ENCODE measurements at regions not wholly inside any gene's neighbourhood (a gene's known extent, or its start where the extent isn't known, plus 50 kb on each side); places are given as distances from the start of the nearest gene placed in this dataset.

- no peak for DNase-seq
Observed at GRCh38 chr15:98203872-98204660, 243.6 kb downstream of the ARRDC4 start.

DNA sequence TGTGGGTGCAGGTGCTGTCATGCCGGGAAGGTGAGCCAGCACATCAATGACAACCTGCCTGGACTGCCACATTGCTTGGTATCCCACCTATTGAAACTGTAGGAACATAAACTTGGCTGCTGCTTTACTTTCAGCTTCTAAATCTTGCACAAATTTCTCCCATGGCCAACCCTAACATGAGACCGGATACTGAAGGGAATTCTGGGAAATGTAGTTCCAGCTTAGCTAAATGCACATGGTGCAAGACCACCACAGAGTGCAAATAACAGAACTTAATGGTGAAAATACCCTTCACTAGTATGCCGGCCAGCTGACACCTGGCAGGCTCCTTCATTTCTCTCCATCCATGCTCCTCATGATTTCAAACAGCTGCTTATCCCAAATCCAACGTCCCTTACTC lies 247.4 kb downstream of the ARRDC4 start:
- no peak for DNase-seq

DNA sequence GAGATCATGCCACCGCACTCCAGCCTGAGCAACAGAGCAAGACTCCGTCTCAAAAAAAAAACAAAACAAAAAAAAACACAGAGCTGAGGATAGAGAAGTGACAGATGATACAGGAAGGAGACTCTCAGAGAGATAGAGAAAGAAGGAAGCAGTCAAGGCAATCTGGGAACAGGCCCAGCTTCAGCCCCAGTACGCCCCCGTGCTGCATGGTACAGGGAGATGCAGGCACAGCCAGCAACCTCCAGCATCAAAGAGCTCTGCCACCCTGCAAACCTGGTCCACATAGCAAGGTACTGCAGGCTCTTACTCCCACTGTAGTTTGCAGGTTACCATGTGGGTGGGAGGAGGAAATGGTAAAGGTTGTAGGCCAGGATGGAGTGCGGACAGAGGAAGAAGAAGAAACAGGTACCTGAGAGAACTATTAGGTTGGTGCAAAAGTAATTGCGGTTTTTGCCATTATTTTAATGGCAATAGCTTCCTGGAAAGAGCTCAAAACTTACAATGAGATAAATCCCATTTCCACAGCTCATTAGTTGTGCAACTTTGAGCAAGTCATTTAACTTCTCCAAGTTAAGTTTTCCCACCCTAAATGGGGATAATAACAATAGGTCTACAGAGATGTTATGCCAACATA lies 253.0 kb downstream of the ARRDC4 start:
- DNase-seq = no peak

DNA sequence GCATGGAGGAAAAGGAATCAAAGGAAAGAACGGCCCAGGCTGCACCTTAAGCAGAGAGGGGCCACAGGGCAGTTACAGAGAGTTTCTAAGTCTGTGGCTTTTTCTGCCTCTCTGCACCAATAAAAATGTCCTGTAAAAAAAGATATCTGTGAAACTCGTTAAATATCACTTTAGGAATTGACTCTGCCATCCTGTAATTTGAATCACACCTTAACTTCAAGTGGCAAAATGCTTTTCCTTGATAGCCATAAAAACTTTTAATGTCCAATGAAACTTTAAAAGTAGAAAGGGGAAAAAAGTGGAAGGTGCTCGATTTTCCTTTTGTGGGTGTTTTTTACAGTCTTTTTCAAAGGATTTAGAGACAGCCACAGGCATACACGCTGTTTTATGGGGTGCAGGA lies 255.7 kb downstream of the ARRDC4 start:
- no peak for DNase-seq

DNA sequence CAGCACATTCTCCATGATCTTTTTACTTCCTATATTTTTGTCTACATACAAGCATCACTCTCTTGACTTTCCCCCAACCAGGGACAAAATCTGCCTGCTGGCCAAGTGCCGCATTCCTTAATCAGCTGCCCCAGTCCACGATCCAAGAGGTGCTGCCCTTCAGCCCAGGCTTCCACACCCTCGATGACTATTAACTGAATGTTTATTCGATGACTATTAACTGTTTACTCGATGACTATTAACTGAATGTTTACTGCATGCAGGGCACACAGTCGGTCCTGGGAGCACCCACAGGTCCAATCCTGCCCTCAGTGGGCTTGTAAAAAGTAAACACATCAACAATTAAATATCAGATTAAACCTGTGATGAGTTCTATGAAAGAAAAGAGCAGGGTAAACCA lies 256.9 kb downstream of the ARRDC4 start:
- DNase-seq = no peak

- DNase-seq = no peak
Observed at GRCh38 chr15:98221144-98221543, 260.6 kb downstream of the ARRDC4 start.

- DNase-seq = no peak
Observed at GRCh38 chr15:98221577-98221976, 261.1 kb downstream of the ARRDC4 start.

DNA sequence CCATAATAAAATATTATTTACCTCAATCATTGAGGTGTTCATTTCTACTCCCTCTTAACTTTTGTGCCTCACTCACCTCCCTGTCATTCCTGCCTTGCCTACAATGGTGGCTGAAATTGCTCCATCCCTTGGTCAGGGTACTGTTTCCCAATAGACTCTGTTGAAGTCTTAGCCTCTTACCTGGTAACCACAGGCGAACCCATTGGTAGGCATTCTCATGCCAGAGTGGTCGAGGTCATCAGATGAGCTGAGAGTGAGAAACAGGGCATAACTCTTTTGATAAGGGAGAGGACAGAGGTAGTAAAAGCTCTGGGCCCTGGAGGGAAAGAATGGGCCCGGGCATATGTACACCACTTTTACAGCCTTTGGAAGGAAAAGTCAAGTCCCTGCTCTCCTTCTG lies 265.6 kb downstream of the ARRDC4 start:
- no peak for DNase-seq

DNA sequence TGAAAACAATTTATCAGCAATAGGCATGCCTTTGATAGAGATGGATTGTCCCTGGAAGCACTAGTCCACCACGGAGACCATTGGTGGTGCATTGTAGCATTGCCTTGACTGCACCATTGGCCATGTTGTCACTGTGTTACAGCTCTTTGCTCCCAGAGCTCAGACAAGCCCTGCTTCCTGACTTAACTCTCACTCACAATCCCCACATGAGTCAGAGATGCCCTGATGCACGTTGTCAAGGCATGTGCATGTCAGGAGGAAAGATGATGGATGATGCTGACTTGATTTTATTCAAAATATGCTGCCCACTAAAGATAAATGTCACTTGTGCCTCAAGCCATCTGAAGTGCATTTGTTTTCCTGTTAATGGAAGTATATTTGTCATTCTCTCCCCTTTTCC lies 266.1 kb downstream of the ARRDC4 start:
- no peak for DNase-seq

GRCh38 chr15:98228846-98229245 lies 268.3 kb downstream of the ARRDC4 start:
- no peak for DNase-seq

DNA sequence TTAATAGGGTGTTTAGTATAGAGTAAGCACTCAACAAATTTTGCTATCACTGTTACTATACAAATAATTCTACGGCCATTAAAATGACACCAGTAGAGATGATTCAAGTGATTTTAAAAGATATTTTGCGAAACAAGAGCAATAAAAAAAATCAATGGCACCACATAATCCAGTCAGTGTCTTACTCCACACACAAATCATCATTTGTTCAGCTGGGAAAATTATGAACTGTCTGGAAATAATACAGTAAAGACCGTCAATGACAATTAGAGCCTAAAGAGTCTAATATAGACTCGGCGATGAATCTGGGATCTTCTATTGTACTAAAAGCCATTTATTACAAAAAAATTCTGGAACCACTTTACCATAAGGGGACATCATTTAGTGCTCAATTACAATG lies 270.5 kb downstream of the ARRDC4 start:
- no peak for DNase-seq

DNA sequence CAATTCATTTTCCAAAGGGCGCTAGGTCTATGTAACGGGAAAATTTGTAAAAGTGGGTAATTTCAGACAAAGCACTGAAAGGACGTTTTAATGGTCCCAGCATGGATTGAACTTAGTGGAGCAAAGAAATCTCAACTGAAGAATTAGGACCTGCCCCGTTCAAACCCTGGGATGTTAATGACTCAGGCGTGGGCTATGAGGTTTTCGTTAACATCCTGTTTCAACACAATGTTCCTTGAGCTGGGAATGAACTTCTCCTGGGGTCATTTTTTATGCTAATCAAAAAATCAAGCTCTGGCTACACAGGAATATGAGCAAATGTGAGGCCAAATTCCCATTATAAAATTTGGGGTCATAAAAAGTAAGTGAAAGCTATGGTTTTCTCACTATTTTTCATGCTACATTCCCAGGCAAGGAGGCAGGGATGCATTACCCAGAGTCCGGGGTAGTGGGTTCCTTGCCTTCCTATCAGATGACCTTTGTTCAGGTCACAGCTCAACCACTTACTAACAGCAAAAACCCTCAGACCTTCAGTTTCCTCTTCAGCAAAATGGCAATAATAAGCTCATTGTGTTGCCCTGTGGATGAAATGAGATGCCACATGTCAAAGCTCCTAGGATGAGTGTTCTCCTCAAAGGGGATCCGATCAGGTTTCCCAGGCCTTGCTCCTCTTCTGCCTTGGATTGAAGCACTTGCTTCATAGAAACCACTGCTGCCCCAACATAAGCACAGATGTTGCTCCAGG lies 271.4 kb downstream of the ARRDC4 start:
- DNase-seq = no peak

DNA sequence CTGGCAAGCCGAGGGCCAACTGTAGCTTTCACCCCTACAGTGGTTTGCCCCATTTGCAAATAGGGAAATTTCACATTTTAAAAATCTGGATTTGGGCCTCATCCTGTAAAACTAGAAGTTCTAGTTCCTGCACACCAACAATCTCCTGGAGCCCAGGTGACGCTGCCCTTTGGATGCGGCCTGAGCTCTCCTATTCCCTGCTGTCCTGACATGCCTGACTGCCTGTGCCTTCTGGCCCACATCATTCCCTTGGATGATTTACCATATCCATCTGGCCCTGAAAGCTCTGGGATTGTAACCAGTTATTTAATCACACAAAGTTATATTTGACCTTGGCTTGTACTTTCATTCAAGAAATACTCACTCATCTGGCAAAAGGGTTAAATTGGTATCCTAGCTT lies 272.3 kb downstream of the ARRDC4 start:
- no peak for DNase-seq

GRCh38 chr15:98233873-98234272 lies 273.4 kb downstream of the ARRDC4 start:
- DNase-seq = no peak

- no peak for DNase-seq
Observed at GRCh38 chr15:98240303-98240702, 279.8 kb downstream of the ARRDC4 start.

- DNase-seq = no peak
Observed at GRCh38 chr15:98241032-98241554, 280.6 kb downstream of the ARRDC4 start.

- DNase-seq = no peak
Observed at GRCh38 chr15:98257290-98257689, 296.8 kb downstream of the ARRDC4 start.

- DNase-seq = no peak
Observed at GRCh38 chr15:98263787-98264186, 303.3 kb downstream of the ARRDC4 start.

DNA sequence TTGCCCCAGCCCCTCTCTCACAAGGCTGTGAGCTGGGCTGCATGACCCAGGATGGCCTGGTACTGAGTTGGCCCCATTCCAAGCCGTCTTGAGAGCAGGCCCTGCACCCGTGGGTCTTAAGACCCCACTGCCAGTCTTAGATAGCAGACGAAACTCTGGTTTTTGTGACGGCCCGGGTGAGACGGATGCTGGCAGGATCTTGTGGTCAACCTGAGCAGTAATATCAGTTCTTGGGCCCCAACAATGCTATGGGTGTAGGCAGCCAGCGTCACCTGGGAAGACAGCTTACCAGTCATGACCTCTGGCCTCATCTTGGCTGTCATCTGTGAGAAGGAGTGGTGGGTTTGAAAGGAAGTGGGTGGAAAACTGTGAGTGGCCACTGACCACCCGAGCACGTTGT lies 305.8 kb downstream of the ARRDC4 start:
- no peak for DNase-seq

DNA sequence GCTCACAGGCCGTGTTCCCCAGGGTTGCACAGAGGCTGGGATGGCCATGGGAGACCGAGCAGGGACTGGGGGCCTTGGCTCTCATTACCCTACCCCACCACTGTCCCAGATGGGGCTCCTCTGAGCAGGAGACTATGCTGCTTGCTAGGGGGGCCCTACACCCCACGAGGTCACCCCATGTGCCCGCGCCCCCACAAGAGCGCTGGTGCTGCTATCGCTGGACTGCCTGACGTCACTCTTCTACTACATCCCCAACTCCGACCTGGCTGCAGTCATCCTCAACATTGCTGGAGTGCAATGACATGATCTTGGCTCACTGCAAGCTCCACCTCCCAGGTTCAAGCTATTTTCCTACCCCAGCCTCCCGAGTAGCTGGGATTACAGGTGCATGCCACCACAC lies 307.7 kb downstream of the ARRDC4 start:
- no peak for DNase-seq

GRCh38 chr15:98272625-98273024 lies 312.1 kb downstream of the ARRDC4 start:
- DNase-seq = no peak

DNA sequence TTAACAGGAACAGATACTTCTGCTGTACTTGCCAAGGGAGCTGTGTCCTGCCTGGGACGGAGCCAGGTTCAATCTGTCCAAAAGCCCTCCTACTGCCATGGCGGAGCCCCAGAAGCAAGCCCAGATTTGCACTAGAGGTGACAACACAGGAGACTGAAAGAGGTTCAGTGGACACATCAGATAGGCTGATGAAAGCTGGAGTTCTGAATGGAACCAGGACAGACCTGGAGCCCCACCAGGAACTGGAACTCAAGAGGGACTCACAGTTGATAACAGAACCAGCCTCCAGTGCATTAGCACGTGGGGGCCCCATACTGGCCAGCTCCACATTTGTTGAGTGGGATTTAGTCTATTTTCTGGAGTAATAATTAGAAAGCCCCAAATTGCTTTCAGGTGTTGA lies 315.5 kb downstream of the ARRDC4 start:
- no peak for DNase-seq

DNA sequence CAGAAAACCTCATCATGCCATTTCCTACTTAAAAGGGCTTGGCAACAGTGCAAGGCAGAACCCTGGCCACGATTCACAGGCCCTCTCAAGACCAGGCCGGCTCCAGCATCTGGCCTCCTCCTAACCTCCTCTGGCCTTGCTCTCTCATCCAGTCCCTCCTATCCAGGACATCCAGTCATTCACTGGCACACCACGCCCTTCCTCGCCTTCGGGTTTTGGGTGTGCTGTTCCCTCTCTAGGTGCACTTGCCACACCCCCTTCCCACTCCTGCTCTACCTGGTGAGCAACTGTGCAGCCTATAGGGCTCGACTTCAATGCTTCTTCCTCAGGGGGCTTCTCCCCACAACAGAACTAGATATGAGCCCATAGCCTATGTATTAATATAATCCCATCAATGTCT lies 317.1 kb downstream of the ARRDC4 start:
- no peak for DNase-seq

All from NCI-H69 (cell line).